Hepatocyte (in vitro differentiated cells): ENCODE measurements at regions not wholly inside any gene's neighbourhood (a gene's known extent, or its start where the extent isn't known, plus 50 kb on each side); places are given as distances from the start of the nearest gene placed in this dataset.

Experiments
- EZH2 ChIP-seq: fragments of 200-600 bp; sonication (generic); IDR thresholded peaks from 2 replicates; pipeline ENCODE4 v1.6.1; 2016; ENCODE audit warnings: antibody characterized with exemption, mild to moderate bottlenecking, borderline replicate concordance
- TF ChIP-seq, protein P1 (sequence below): fragments of 200-600 bp; sonication (generic); IDR thresholded peaks from 2 replicates; pipeline ENCODE4 v1.5.1; 2016; ENCODE audit warnings: antibody characterized with exemption, mild to moderate bottlenecking; ENCODE audit not compliant: poor library complexity

DNA sequence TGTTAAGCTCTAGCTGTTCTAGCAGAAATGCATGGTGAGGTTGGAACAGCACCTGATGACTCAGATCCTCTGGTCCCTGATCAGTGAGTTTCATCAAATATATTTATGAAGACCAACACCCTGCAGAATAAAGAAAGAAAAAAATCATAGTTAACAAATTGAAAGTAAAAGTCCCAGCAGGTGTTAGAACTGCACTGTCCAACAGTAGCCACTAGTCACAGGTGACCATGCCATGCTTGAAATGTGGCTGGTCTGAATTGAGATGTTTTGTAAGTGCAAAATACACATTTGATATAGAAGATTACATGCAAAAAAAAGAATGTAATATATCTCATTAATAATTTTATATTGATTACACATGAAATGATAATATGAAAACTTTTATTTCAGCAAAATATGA lies 1010.7 kb upstream of the ZEB2 start:
- TF ChIP-seq, protein P1, sequence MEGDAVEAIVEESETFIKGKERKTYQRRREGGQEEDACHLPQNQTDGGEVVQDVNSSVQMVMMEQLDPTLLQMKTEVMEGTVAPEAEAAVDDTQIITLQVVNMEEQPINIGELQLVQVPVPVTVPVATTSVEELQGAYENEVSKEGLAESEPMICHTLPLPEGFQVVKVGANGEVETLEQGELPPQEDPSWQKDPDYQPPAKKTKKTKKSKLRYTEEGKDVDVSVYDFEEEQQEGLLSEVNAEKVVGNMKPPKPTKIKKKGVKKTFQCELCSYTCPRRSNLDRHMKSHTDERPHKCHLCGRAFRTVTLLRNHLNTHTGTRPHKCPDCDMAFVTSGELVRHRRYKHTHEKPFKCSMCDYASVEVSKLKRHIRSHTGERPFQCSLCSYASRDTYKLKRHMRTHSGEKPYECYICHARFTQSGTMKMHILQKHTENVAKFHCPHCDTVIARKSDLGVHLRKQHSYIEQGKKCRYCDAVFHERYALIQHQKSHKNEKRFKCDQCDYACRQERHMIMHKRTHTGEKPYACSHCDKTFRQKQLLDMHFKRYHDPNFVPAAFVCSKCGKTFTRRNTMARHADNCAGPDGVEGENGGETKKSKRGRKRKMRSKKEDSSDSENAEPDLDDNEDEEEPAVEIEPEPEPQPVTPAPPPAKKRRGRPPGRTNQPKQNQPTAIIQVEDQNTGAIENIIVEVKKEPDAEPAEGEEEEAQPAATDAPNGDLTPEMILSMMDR: no peak
- no peak for TF ChIP-seq EZH2
